Caco-2 (cell line): ENCODE measurements at regions not wholly inside any gene's neighbourhood (a gene's known extent, or its start where the extent isn't known, plus 50 kb on each side); places are given as distances from the start of the nearest gene placed in this dataset.

Experiments
- BruUV-seq: library from RNA; stranded (reverse); fragments of 400-500 nt; replicated peaks from 2 replicates; lab custom pipeline; 2021; lab: Mats Ljungman, UMichigan
- CTCF ChIA-PET: fragments of 300-600 bp; sonication (Branson Sonifier 250); formaldehyde crosslinking; loops from one replicate; lab custom pipeline; 2022; ENCODE audit warnings: antibody characterized with exemption; lab: Charles Lee
- POLR2A ChIA-PET: fragments of 300-600 bp; sonication (Branson Sonifier 250); formaldehyde crosslinking; loops from one replicate; lab custom pipeline; 2022; ENCODE audit warnings: antibody characterized with exemption; lab: Charles Lee
- DNase-seq, 2 experiments: peaks; one replicate each; pipeline versions ENCODE4 v3.0.0 to v3.0.0-alpha.2; 2020 to 2022
- H3K27me3 ChIP-seq: replicated peaks from 2 replicates; pipeline ENCODE4 v1.6.0; 2011; ENCODE audit warnings: low read length; ENCODE audit not compliant: control insufficient read depth, insufficient read depth
- H3K36me3 ChIP-seq: 2 replicates; pipeline ENCODE4 v1.5.1; 2011; ENCODE audit warnings: low read length; ENCODE audit not compliant: control insufficient read depth, insufficient read depth
- H3K4me1 ChIP-seq: fragments of 250-450 bp; sonication (Bioruptor Pico); 2 replicates; pipeline ENCODE4 v1.5.1; 2020; ENCODE audit warnings: mild to moderate bottlenecking
- H3K4me3 ChIP-seq: 2 replicates; pipeline ENCODE4 v1.5.1; 2011; ENCODE audit warnings: low read depth, mild to moderate bottlenecking, control low read depth, low read length
- H3K9me3 ChIP-seq: fragments of 250-450 bp; sonication (Bioruptor Pico); 2 replicates; pipeline ENCODE4 v1.5.1; 2020; ENCODE audit warnings: mild to moderate bottlenecking, moderate library complexity
- H3K27ac Mint-ChIP-seq: one replicate; pipeline ENCODE4 v1.8.0; 2022; ENCODE audit warnings: mixed read lengths; ENCODE audit not compliant: unreplicated experiment
- H3K27me3 Mint-ChIP-seq: one replicate; pipeline ENCODE4 v1.8.0; 2022; ENCODE audit warnings: mixed read lengths; ENCODE audit not compliant: insufficient read depth, unreplicated experiment
- H3K36me3 Mint-ChIP-seq: one replicate; pipeline ENCODE4 v1.8.0; 2022; ENCODE audit warnings: mild to moderate bottlenecking, mixed read lengths; ENCODE audit not compliant: insufficient read depth, unreplicated experiment
- H3K4me1 Mint-ChIP-seq: one replicate; pipeline ENCODE4 v1.8.0; 2022; ENCODE audit warnings: low read depth, mixed read lengths; ENCODE audit not compliant: unreplicated experiment
- H3K4me3 Mint-ChIP-seq: one replicate; pipeline ENCODE4 v1.8.0; 2022; ENCODE audit warnings: mild to moderate bottlenecking, moderate library complexity, mixed read lengths; ENCODE audit not compliant: unreplicated experiment
- H3K9me3 Mint-ChIP-seq: one replicate; pipeline ENCODE4 v1.8.0; 2022; ENCODE audit warnings: mixed read lengths; ENCODE audit not compliant: unreplicated experiment
- intact Hi-C: fragments of 100-400 bp; cut with micrococcal nuclease; formaldehyde crosslinking; loops from one replicate; pipeline ENCODE4 v1.10.0; 2022; ENCODE audit not compliant: unreplicated experiment
- TF ChIP-seq, protein P1 (sequence below), 2 experiments: fragments of 200-600 bp in 1 of 2; IDR thresholded peaks; 1 replicate in 1 of 2; 2 replicates in 1 of 2; pipeline versions ENCODE4 v1.5.1 to v1.8.0; 2011 to 2022; ENCODE audit warnings: antibody characterized with exemption in 1 of 2, control low read depth in 1 of 2, inconsistent platforms in 1 of 2, low read depth in 1 of 2, low read length in 1 of 2, mild to moderate bottlenecking in 1 of 2, moderate library complexity in 1 of 2; ENCODE audit not compliant: insufficient read depth in 1 of 2, severe bottlenecking in 1 of 2, unreplicated experiment in 1 of 2

DNA sequence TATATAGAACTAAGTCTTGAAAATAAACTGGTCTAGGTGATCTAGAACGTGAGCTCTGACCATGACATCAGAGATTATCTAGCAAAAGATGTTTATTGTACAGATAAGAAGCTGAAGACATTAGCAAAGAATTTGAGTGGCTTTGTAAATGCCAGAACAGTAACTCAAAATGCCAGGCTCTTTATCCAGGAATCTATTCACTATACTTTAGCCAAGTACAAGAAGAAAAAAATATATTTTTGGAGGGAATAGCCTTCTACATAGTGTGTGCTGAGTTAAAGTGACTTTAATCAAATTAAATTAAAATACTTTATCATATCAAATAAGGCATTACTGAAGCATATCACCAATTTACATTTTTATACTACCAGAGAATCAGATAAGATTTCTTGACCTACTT, 132.6 kb upstream of the ITGA1 start:
- Mint-ChIP-seq H3K4me3 (no peak overlapping the region), H3K27me3 (no peaks in the 10 kb centered on the region), H3K27ac (no peak overlapping the region), H3K4me1 (no peaks in the 10 kb centered on the region), H3K36me3 (no peaks in the 10 kb centered on the region), H3K9me3 (no peaks in the 10 kb centered on the region)
- ChIA-PET POLR2A (no interaction called here), CTCF (no interaction called here)
- Histone ChIP-seq H3K36me3 (no peaks in the 10 kb centered on the region), H3K4me3 (no peak overlapping the region), H3K27me3 (no peaks in the 10 kb centered on the region), H3K9me3 (no peaks in the 10 kb centered on the region), H3K4me1 (no peaks in the 10 kb centered on the region)
- intact Hi-C loops = loop anchor here (5.0 to 10.0 kb wide), 3 partner anchors 148 to 1270 kb away; partner anchors contain the start of gene ISL1
- BruUV-seq = no TSS peak
- no peak for DNase-seq
- TF ChIP-seq, protein P1, sequence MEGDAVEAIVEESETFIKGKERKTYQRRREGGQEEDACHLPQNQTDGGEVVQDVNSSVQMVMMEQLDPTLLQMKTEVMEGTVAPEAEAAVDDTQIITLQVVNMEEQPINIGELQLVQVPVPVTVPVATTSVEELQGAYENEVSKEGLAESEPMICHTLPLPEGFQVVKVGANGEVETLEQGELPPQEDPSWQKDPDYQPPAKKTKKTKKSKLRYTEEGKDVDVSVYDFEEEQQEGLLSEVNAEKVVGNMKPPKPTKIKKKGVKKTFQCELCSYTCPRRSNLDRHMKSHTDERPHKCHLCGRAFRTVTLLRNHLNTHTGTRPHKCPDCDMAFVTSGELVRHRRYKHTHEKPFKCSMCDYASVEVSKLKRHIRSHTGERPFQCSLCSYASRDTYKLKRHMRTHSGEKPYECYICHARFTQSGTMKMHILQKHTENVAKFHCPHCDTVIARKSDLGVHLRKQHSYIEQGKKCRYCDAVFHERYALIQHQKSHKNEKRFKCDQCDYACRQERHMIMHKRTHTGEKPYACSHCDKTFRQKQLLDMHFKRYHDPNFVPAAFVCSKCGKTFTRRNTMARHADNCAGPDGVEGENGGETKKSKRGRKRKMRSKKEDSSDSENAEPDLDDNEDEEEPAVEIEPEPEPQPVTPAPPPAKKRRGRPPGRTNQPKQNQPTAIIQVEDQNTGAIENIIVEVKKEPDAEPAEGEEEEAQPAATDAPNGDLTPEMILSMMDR (IDR thresholded peaks at IDR 0.05; ENCODE audit: insufficient read depth in 1 of 2, low read depth in 1 of 2, low read length in 1 of 2, severe bottlenecking in 1 of 2, unreplicated experiment in 1 of 2) = no peak

DNA sequence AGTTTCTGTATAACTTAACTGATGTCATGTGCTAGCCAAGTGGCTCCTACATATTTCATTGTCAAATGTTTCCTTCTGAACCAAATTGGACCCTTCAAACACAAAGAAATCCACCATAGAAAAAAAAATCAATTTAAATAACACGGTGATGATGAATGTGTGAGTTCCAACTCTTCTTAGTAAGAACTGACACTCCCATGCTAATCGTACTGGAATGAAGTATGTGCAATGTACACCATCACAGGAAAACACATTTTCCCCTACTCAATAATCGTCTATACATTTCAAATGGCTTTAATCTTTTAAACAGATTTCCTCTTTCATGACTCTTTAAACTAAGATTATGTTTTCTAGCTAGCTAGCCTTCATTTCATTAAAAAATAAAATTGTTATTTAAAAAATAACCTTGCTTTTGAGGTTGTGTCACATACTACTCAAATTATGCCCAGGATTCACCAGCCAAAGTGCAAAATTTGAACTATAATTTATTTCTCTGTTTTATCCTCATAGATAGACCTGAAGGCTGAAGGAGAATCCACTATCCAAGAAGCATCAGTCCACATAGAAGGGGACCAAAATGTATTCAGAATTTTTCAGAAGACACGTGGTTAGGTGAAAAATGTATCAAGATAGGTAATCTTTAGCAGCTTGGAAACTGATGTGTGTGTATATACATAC, 131.0 kb upstream of the ITGA1 start:
- no peak overlapping the region for H3K4me3 ChIP-seq
- Mint-ChIP-seq H3K4me1 (no peaks in the 10 kb centered on the region), H3K4me3 (no peak overlapping the region), H3K27ac (no peak overlapping the region), H3K27me3 (no peaks in the 10 kb centered on the region), H3K36me3 (no peaks in the 10 kb centered on the region), H3K9me3 (no peaks in the 10 kb centered on the region)
- no TSS peak for BruUV-seq
- ChIA-PET CTCF (no interaction called here), POLR2A (no interaction called here)
- H3K4me1 ChIP-seq = no peaks in the 10 kb centered on the region
- TF ChIP-seq, protein P1 (IDR thresholded peaks at IDR 0.05; ENCODE audit: insufficient read depth in 1 of 2, low read depth in 1 of 2, low read length in 1 of 2, severe bottlenecking in 1 of 2, unreplicated experiment in 1 of 2) = no peak
- H3K36me3 ChIP-seq = no peaks in the 10 kb centered on the region
- no peak for DNase-seq
- intact Hi-C loops = loop anchor here (1.0 to 10.0 kb wide), 4 partner anchors 149 to 1697 kb away; partner anchors contain the start of gene ISL1
- no peaks in the 10 kb centered on the region for H3K27me3 ChIP-seq
- no peaks in the 10 kb centered on the region for H3K9me3 ChIP-seq

DNA sequence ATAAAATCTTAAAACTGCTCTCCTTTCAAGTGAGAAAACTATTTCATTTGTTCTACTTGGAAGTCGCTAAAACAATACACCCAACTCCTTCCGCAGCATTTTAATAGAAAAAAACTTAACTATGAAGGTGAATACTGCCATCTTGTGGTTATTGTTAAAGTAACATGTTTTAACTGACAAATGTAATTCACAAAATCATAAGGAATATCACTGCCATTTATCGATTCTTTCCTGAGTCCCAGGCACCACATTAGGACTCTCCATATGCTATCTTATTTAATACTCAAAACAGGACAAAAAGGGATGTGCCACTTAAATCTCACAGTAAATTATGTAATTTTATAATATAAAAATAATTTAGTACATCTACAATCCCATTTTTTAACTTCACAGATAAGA, 130.5 kb upstream of the ITGA1 start:
- H3K27ac Mint-ChIP-seq = no peak overlapping the region
- Histone ChIP-seq H3K4me3 (no peak overlapping the region), H3K9me3 (no peaks in the 10 kb centered on the region), H3K4me1 (no peaks in the 10 kb centered on the region), H3K27me3 (no peaks in the 10 kb centered on the region), H3K36me3 (no peaks in the 10 kb centered on the region)
- no peak overlapping the region for H3K4me3 Mint-ChIP-seq
- POLR2A ChIA-PET = no interaction called here
- intact Hi-C loops = loop anchor here (1.0 to 10.0 kb wide), 4 partner anchors 150 to 1698 kb away; partner anchors contain the start of gene ISL1
- TF ChIP-seq, protein P1 (IDR thresholded peaks at IDR 0.05; ENCODE audit: insufficient read depth in 1 of 2, low read depth in 1 of 2, low read length in 1 of 2, severe bottlenecking in 1 of 2, unreplicated experiment in 1 of 2) = peak; percentile 23 to 47
- DNase-seq = peak in 1 of 2 experiments; percentile 17
- no peaks in the 10 kb centered on the region for H3K9me3 Mint-ChIP-seq
- CTCF ChIA-PET = no interaction called here
- no peaks in the 10 kb centered on the region for H3K4me1 Mint-ChIP-seq
- BruUV-seq = no TSS peak
- H3K36me3 Mint-ChIP-seq = no peaks in the 10 kb centered on the region
- H3K27me3 Mint-ChIP-seq = no peaks in the 10 kb centered on the region
